GM23248 (cell line): ENCODE measurements at regions not wholly inside any gene's neighbourhood (a gene's known extent, or its start where the extent isn't known, plus 50 kb on each side); places are given as distances from the start of the nearest gene placed in this dataset.
A peak's percentile ranks its signal among the peaks of the same experiment; 100 is the strongest.

Experiments
- DNase-seq: peaks from one replicate; pipeline ENCODE4 v3.0.0-alpha.2; 2015
- H2AFZ ChIP-seq: fragments of 200-600 bp; sonication (generic); 2 replicates; pipeline ENCODE4 v1.6.1; 2016; ENCODE audit warnings: antibody characterized with exemption
- H3F3A ChIP-seq: fragments of 200-600 bp; sonication (generic); 2 replicates; pipeline ENCODE4 v1.6.1; 2016; ENCODE audit warnings: mild to moderate bottlenecking, antibody characterized with exemption, mixed run types; ENCODE audit not compliant: insufficient read depth
- H3K27ac ChIP-seq: fragments of 200-600 bp; sonication (generic); 2 replicates; pipeline ENCODE4 v1.5.1; 2016; ENCODE audit warnings: mild to moderate bottlenecking
- H3K27me3 ChIP-seq: fragments of 200-600 bp; sonication (generic); replicated peaks from 2 replicates; pipeline ENCODE4 v1.6.1; 2016; ENCODE audit warnings: mild to moderate bottlenecking; ENCODE audit not compliant: insufficient read depth
- H3K36me3 ChIP-seq: fragments of 200-600 bp; sonication (generic); 2 replicates; pipeline ENCODE4 v1.6.1; 2016; ENCODE audit warnings: low read depth, mild to moderate bottlenecking
- H3K4me1 ChIP-seq: fragments of 200-600 bp; sonication (generic); 2 replicates; pipeline ENCODE4 v1.6.1; 2016; ENCODE audit warnings: mild to moderate bottlenecking; ENCODE audit not compliant: insufficient read depth
- H3K4me2 ChIP-seq: fragments of 200-600 bp; sonication (generic); one replicate; pipeline ENCODE4 v1.6.1; 2016; ENCODE audit warnings: mild to moderate bottlenecking; ENCODE audit not compliant: unreplicated experiment
- H3K4me3 ChIP-seq: fragments of 200-600 bp; sonication (generic); 2 replicates; pipeline ENCODE4 v1.5.1; 2016; ENCODE audit warnings: mild to moderate bottlenecking
- H3K79me2 ChIP-seq: fragments of 200-600 bp; sonication (generic); 2 replicates; pipeline ENCODE4 v1.6.1; 2016; ENCODE audit warnings: mild to moderate bottlenecking; ENCODE audit not compliant: insufficient read depth
- H3K9ac ChIP-seq: fragments of 200-600 bp; sonication (generic); 2 replicates; pipeline ENCODE4 v1.6.1; 2016; ENCODE audit warnings: mild to moderate bottlenecking
- H3K9me2 ChIP-seq: fragments of 200-600 bp; sonication (generic); 2 replicates; pipeline ENCODE4 v1.6.1; 2016; ENCODE audit warnings: mixed run types, mild to moderate bottlenecking, moderate library complexity; ENCODE audit not compliant: insufficient read depth
- H3K9me3 ChIP-seq: fragments of 200-600 bp; sonication (generic); one replicate; pipeline ENCODE4 v1.6.1; 2017; ENCODE audit warnings: low read depth
- H4K20me1 ChIP-seq: fragments of 200-600 bp; sonication (generic); 2 replicates; pipeline ENCODE4 v1.6.0; 2016; ENCODE audit not compliant: insufficient read depth
- EZH2 ChIP-seq: fragments of 200-600 bp; sonication (generic); IDR thresholded peaks from 2 replicates; pipeline ENCODE4 v1.6.1; 2018; ENCODE audit warnings: antibody characterized with exemption, mild to moderate bottlenecking; ENCODE audit not compliant: insufficient read depth, poor library complexity, severe bottlenecking
- EZH2phosphoT487 ChIP-seq: fragments of 200-600 bp; sonication (generic); IDR thresholded peaks from 2 replicates; pipeline ENCODE4 v1.6.1; 2018; ENCODE audit warnings: antibody characterized with exemption, moderate library complexity, mild to moderate bottlenecking, low read depth; ENCODE audit not compliant: insufficient read depth
- WGBS, 2 experiments: methylation state at CpG; one replicate each; pipeline ENCODE4 v1.1.6; 2015 to 2017; ENCODE audit warnings: low lambda C conversion rate in 2 of 2, low coverage in 1 of 2; ENCODE audit errors: missing lambda C conversion rate in 2 of 2; 5-methylcytosine and 5-hydroxymethylcytosine counted together
- in situ Hi-C: fragments of 300-500 bp; cut with MboI; formaldehyde crosslinking; loops from 2 replicates; pipeline ENCODE4 v1.15.0; 2020

DNA sequence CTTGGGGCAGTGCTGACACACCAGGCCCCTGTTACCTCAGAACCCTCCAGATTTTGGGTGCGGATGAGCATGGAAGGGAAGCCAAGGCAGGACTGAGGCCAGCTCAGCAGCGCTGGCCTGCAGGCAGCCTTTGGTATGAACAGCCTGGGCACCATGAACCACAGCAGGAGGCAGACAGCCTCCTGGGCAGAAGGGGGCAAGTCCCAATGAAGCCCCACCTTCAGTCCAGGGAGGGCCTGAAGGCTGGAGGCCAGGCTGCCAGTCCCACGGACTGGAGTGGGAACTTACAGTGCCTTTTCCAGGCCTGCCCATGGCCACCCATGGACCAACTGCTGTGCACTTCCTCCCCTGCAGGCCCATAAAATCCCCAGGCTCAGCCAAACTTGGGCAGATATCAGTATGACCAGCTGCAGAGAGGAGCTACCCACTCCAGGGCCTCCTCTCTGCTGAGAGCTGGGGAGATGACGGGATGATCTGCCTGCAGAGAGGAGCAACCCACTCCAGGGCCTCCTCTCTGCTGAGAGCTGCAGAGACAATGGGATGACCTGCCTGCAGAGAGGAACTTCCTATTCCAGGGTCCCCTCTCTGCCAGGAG lies 74.7 kb downstream of the NEURL3 start:
- H3K4me3 ChIP-seq = no peak overlapping the region
- no peak overlapping the region for H3K4me2 ChIP-seq
- H3K9me2 ChIP-seq = no peaks in the 10 kb centered on the region
- no peaks in the 10 kb centered on the region for H3K9me3 ChIP-seq
- TF ChIP-seq EZH2 (no peak), EZH2phosphoT487 (no peak)
- no peaks in the 10 kb centered on the region for H4K20me1 ChIP-seq
- 73 to 82% methylated on average over 4 of the region's 4 CpGs for WGBS, 2 experiments
- no peak overlapping the region for H2AFZ ChIP-seq
- in situ Hi-C loops = no loop called here
- H3K9ac ChIP-seq = no peak overlapping the region
- H3K4me1 ChIP-seq = peaks cover 7% of the 10 kb centered on the region; the same call in 1 of the 2 replicates
- H3K36me3 ChIP-seq = no peaks in the 10 kb centered on the region
- peaks cover 18% of the 10 kb centered on the region; the same call in 1 of the 2 replicates for H3K27me3 ChIP-seq
- no peaks in the 10 kb centered on the region for H3K79me2 ChIP-seq
- DNase-seq = no peak
- no peaks in the 10 kb centered on the region for H3F3A ChIP-seq
- H3K27ac ChIP-seq = no peak overlapping the region

DNA sequence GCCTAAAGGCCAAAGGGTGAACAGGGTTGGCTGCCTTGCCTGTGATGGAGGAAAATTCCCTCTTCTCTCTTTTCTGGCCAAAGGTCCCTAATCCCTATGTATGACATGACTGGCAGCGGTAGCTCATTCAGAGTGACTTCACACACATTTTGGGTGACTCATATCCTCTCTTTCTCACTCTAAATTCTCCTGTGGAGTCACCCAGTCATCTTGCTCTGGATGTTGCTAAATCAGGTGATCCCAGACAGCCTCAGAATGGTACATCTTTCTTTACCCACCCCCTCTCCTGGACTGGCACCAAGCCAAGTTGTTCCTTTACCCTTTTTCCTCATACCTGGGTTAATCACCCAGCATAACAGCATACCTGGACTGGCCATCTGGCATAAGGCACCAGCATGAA lies 77.2 kb downstream of the NEURL3 start:
- H3K4me2 ChIP-seq = no peak overlapping the region
- peaks cover 7% of the 10 kb centered on the region; the same call in 1 of the 2 replicates for H3K27me3 ChIP-seq
- H3K9ac ChIP-seq = no peak overlapping the region
- H3K79me2 ChIP-seq = no peaks in the 10 kb centered on the region
- no peaks in the 10 kb centered on the region for H3F3A ChIP-seq
- H4K20me1 ChIP-seq = no peaks in the 10 kb centered on the region
- WGBS, 2 experiments = 0 to 6% methylated on average over 1 of the region's 1 CpG
- TF ChIP-seq EZH2 (no peak), EZH2phosphoT487 (no peak)
- H3K4me1 ChIP-seq = peaks cover 20% of the 10 kb centered on the region
- DNase-seq = peak; percentile 87
- H3K36me3 ChIP-seq = no peaks in the 10 kb centered on the region
- H3K9me2 ChIP-seq = no peaks in the 10 kb centered on the region
- no peak overlapping the region for H2AFZ ChIP-seq
- H3K27ac ChIP-seq = no peak overlapping the region
- no peaks in the 10 kb centered on the region for H3K9me3 ChIP-seq
- in situ Hi-C loops = no loop called here
- H3K4me3 ChIP-seq = no peak overlapping the region

DNA sequence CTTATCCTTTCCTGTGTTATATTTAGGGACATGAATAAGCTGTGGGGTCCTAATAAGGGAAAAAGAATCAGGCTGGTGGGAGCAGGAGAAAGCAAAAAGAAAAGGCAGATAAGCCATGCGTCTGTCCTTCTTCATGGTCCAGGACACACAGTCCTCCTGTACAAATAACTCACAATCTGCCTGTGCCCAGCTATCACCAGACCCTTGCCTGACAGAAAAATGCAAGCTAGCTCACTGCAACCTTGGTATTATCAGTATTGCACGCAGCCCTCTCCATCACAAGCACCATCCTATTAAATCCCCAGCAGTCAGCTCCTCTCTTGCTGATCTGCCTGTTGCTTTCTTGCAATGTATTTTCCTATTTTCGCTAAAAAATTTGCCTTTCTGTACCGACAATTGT lies 78.0 kb downstream of the NEURL3 start:
- H3K79me2 ChIP-seq = no peaks in the 10 kb centered on the region

DNA sequence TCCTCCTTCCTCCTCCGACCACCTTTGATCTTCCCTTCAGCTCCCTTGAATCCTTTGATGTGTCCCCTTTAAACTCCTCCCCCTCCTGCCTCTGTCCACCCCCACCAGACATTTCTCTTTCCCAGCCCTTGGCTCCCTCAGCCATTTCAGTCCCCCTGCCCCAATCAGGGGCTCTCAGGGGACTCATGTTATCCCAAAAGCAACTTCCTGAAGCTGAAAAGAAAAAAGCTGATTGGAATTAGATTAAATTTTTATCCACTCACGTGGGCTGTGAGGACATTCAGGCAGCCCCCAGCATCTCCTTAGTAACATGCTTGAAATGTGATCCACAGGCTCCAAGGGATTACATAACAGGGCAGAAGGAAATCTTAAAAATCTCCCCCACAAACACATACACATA lies 81.3 kb downstream of the NEURL3 start:
- TF ChIP-seq EZH2phosphoT487 (no peak), EZH2 (no peak)
- Histone ChIP-seq H3K9me2 (no peaks in the 10 kb centered on the region), H3K79me2 (no peaks in the 10 kb centered on the region), H3K27me3 (peaks cover 18% of the 10 kb centered on the region; the same call in 1 of the 2 replicates), H3K9ac (no peak overlapping the region), H2AFZ (peak overlapping the region; percentile 51), H4K20me1 (no peaks in the 10 kb centered on the region), H3K9me3 (no peaks in the 10 kb centered on the region), H3F3A (no peaks in the 10 kb centered on the region), H3K4me1 (peaks cover 20% of the 10 kb centered on the region), H3K27ac (no peak overlapping the region), H3K4me2 (peak overlapping the region; percentile 6), H3K36me3 (no peaks in the 10 kb centered on the region), H3K4me3 (no peak overlapping the region)
- in situ Hi-C loops = no loop called here
- DNase-seq = peak; percentile 74
- WGBS, 2 experiments = 14 to 35% methylated on average over 2 of the region's 2 CpGs

More for the DNA sequence above, 78.0 kb downstream of the NEURL3 start:
- no peaks in the 10 kb centered on the region for H3K36me3 ChIP-seq
- in situ Hi-C loops = no loop called here
- H3F3A ChIP-seq = no peaks in the 10 kb centered on the region
- no peaks in the 10 kb centered on the region for H3K9me2 ChIP-seq
- peaks cover 20% of the 10 kb centered on the region for H3K4me1 ChIP-seq
- no peak for DNase-seq
- H2AFZ ChIP-seq = no peak overlapping the region
- H3K9ac ChIP-seq = no peak overlapping the region
- TF ChIP-seq EZH2phosphoT487 = no peak
- no peak for TF ChIP-seq EZH2
- peaks cover 6% of the 10 kb centered on the region; the same call in 1 of the 2 replicates for H3K27me3 ChIP-seq
- no peaks in the 10 kb centered on the region for H3K9me3 ChIP-seq
- no peak overlapping the region for H3K4me2 ChIP-seq
- no peak overlapping the region for H3K4me3 ChIP-seq
- whole genome bisulfite sequencing, 2 experiments = 93 to 96% methylated on average over 4 of the region's 4 CpGs
- H3K27ac ChIP-seq = no peak overlapping the region
- no peaks in the 10 kb centered on the region for H4K20me1 ChIP-seq
